Gastroesophageal sphincter (tissue), 3 donors: ENCODE measurements at regions not wholly inside any gene's neighbourhood (a gene's known extent, or its start where the extent isn't known, plus 50 kb on each side); places are given as distances from the start of the nearest gene placed in this dataset.
"Not testable (repeated sequence)": the region's sequence is repeated elsewhere in the genome, so short reads cannot be mapped to it uniquely, and the experiment has no call there.

Experiments used
- POLR2A ChIP-seq, 2 donors: fragments of 450-650 bp; IDR thresholded peaks; one replicate each; pipeline ENCODE4 v1.6.1; 2017; ENCODE audit warnings: antibody characterized with exemption in 2 of 2, mild to moderate bottlenecking in 2 of 2, moderate library complexity in 1 of 2
- TF ChIP-seq, protein P1 (sequence below), 4 experiments: fragments of 200-600 bp in 2 of 4; fragments of 450-650 bp in 2 of 4; sonication (generic) in 1 of 4; IDR thresholded peaks; one replicate each; pipeline ENCODE4 v1.5.1; 2017 to 2019; ENCODE audit warnings: antibody characterized with exemption in 4 of 4, mild to moderate bottlenecking in 2 of 4, moderate library complexity in 2 of 4

DNA sequence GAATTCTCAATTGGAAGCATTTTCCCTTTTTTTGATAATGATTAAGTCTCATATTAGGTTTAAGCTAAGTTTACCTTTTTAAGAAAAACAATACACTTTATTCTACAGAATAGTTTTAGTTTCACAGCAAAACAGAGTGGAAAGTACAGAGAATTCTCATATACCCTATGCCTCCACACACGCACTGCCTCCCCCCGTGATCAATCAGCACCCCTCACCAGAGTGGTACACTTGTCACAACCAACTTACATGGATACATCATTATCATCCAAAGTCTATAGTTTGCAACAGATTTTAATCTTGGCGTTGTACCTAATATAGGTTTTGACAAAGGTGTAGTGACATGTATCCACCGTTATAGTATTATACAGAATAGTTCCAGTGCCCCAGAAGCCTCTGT lies 326.5 kb downstream of the CNTNAP3B start:
- TF ChIP-seq, protein P1, sequence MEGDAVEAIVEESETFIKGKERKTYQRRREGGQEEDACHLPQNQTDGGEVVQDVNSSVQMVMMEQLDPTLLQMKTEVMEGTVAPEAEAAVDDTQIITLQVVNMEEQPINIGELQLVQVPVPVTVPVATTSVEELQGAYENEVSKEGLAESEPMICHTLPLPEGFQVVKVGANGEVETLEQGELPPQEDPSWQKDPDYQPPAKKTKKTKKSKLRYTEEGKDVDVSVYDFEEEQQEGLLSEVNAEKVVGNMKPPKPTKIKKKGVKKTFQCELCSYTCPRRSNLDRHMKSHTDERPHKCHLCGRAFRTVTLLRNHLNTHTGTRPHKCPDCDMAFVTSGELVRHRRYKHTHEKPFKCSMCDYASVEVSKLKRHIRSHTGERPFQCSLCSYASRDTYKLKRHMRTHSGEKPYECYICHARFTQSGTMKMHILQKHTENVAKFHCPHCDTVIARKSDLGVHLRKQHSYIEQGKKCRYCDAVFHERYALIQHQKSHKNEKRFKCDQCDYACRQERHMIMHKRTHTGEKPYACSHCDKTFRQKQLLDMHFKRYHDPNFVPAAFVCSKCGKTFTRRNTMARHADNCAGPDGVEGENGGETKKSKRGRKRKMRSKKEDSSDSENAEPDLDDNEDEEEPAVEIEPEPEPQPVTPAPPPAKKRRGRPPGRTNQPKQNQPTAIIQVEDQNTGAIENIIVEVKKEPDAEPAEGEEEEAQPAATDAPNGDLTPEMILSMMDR (IDR thresholded peaks at IDR 0.05) = not testable (repeated sequence)
- TF ChIP-seq POLR2A (IDR thresholded peaks at IDR 0.05) = not testable (repeated sequence)
